Liver (tissue), 7 donors: ENCODE measurements at regions not wholly inside any gene's neighbourhood (a gene's known extent, or its start where the extent isn't known, plus 50 kb on each side); places are given as distances from the start of the nearest gene placed in this dataset.

Source experiments
- DNase-seq: peaks from one replicate; pipeline ENCODE4 v3.0.0-alpha.2; 2017; ENCODE audit warnings: low spot score
- H3K27ac ChIP-seq, 2 donors: one replicate each; pipeline ENCODE4 v1.7.0; 2013; ENCODE audit warnings: inconsistent platforms in 2 of 2, low read length in 2 of 2, control low read depth in 1 of 2, low read depth in 1 of 2, mild to moderate bottlenecking in 1 of 2
- H3K27me3 ChIP-seq, 4 donors: one replicate each; pipeline versions ENCODE4 v1.6.1 to v1.7.0; 2013; ENCODE audit warnings: low read length in 3 of 4, inconsistent platforms in 1 of 4, mild to moderate bottlenecking in 1 of 4, moderate library complexity in 1 of 4; ENCODE audit not compliant: control insufficient read depth in 4 of 4, insufficient read depth in 4 of 4
- H3K36me3 ChIP-seq, 4 donors: one replicate each; pipeline versions ENCODE4 v1.6.1 to v1.7.0; 2013; ENCODE audit warnings: low read length in 3 of 4, mild to moderate bottlenecking in 3 of 4, low read depth in 1 of 4, moderate library complexity in 1 of 4; ENCODE audit not compliant: control insufficient read depth in 4 of 4, insufficient read depth in 3 of 4
- H3K4me1 ChIP-seq, 4 donors: one replicate each; pipeline versions ENCODE4 v1.6.1 to v1.7.0; 2013; ENCODE audit warnings: low read length in 3 of 4, mild to moderate bottlenecking in 3 of 4, moderate library complexity in 1 of 4; ENCODE audit not compliant: control insufficient read depth in 4 of 4, insufficient read depth in 4 of 4
- H3K4me3 ChIP-seq, 3 donors: one replicate each; pipeline versions ENCODE4 v1.6.1 to v1.7.0; 2013; ENCODE audit warnings: low read length in 3 of 3, control low read depth in 1 of 3, low read depth in 1 of 3, mild to moderate bottlenecking in 1 of 3
- H3K9ac ChIP-seq, 2 donors: one replicate each; pipeline ENCODE4 v1.7.0; 2013; ENCODE audit warnings: low read length in 2 of 2, mild to moderate bottlenecking in 2 of 2, moderate library complexity in 2 of 2, control low read depth in 1 of 2, low read depth in 1 of 2
- H3K9me3 ChIP-seq, 4 donors: one replicate each; pipeline versions ENCODE4 v1.6.1 to v1.7.0; 2013; ENCODE audit warnings: low read length in 3 of 4; ENCODE audit not compliant: control insufficient read depth in 4 of 4
- ATF3 ChIP-seq: IDR thresholded peaks from 2 replicates; pipeline ENCODE4 v1.6.1; 2016; ENCODE audit warnings: antibody characterized with exemption
- EGR1 ChIP-seq, 2 donors: IDR thresholded peaks; 2 replicates each; pipeline ENCODE4 v1.6.1; 2016 to 2018; ENCODE audit warnings: antibody characterized with exemption in 2 of 2, low read depth in 2 of 2
- FOXA1 ChIP-seq: IDR thresholded peaks from 2 replicates; pipeline ENCODE4 v1.6.1; 2016; ENCODE audit warnings: antibody characterized with exemption
- FOXA2 ChIP-seq: IDR thresholded peaks from 2 replicates; pipeline ENCODE4 v1.6.1; 2016; ENCODE audit warnings: antibody characterized with exemption
- GABPA ChIP-seq, 2 donors: IDR thresholded peaks in 1 of 2; conservative IDR thresholded peaks in 1 of 2; 2 replicates each; pipeline ENCODE4 v1.6.1; 2016; ENCODE audit warnings: antibody characterized with exemption in 2 of 2, mild to moderate bottlenecking in 1 of 2, moderate library complexity in 1 of 2
- HNF4A ChIP-seq, 2 donors: conservative IDR thresholded peaks; 2 replicates each; pipeline ENCODE4 v1.6.1; 2016; ENCODE audit warnings: antibody characterized with exemption in 2 of 2, mild to moderate bottlenecking in 2 of 2
- HNF4G ChIP-seq: IDR thresholded peaks from 2 replicates; pipeline ENCODE4 v1.6.1; 2016; ENCODE audit warnings: antibody characterized with exemption
- NR2F2 ChIP-seq: IDR thresholded peaks from 2 replicates; pipeline ENCODE4 v1.6.1; 2016; ENCODE audit warnings: antibody characterized with exemption
- RAD21 ChIP-seq, 2 donors: IDR thresholded peaks; 2 replicates each; pipeline ENCODE4 v1.6.1; 2016; ENCODE audit warnings: antibody characterized with exemption in 2 of 2, mild to moderate bottlenecking in 2 of 2
- REST ChIP-seq: IDR thresholded peaks from 2 replicates; pipeline ENCODE4 v1.6.1; 2016; ENCODE audit warnings: antibody characterized with exemption, mild to moderate bottlenecking
- RXRA ChIP-seq, 2 donors: IDR thresholded peaks; 2 replicates each; pipeline ENCODE4 v1.6.1; 2017 to 2018; ENCODE audit warnings: antibody characterized with exemption in 2 of 2, mild to moderate bottlenecking in 1 of 2
- SP1 ChIP-seq: IDR thresholded peaks from 2 replicates; pipeline ENCODE4 v1.6.1; 2018; ENCODE audit warnings: antibody characterized with exemption, mild to moderate bottlenecking
- YY1 ChIP-seq: IDR thresholded peaks from 2 replicates; pipeline ENCODE4 v1.6.1; 2016; ENCODE audit warnings: antibody characterized with exemption, mild to moderate bottlenecking
- ZBTB33 ChIP-seq: IDR thresholded peaks from 2 replicates; pipeline ENCODE4 v1.6.1; 2016; ENCODE audit warnings: antibody characterized with exemption
- WGBS: extraction: QIAGEN DNeasy Blood & Tissue Kit; methylation state at CpG from one replicate; pipeline ENCODE4 v1.1.7; 2013; 5-methylcytosine and 5-hydroxymethylcytosine counted together
- donor health status: healthy.
- donor health status: healthy.
- donor health status: healthy.
- donor health status: healthy.

GRCh38 chr10:59012839-59013238 lies 163.6 kb upstream of the PHYHIPL start:
- Histone ChIP-seq H3K9me3 (no peaks in the 10 kb centered on the region), H3K27ac (no peak overlapping the region), H3K4me1 (peaks cover 4 to 12% (median 7%) of the 10 kb centered on the region in 4 donors), H3K4me3 (no peak overlapping the region), H3K27me3 (no peaks in the 10 kb centered on the region), H3K9ac (no peak overlapping the region), H3K36me3 (no peaks in the 10 kb centered on the region)
- DNase-seq, result no peak
- WGBS, result 83% methylated on average over 3 of the region's 3 CpGs
- no peak for TF ChIP-seq YY1
- TF ChIP-seq ZBTB33, result no peak
- TF ChIP-seq RAD21 (IDR thresholded peaks at IDR 0.05), result no peak
- TF ChIP-seq ATF3, result no peak
- no peak for TF ChIP-seq SP1
- no peak for TF ChIP-seq REST
- no peak for TF ChIP-seq FOXA1
- no peak for TF ChIP-seq RXRA (IDR thresholded peaks at IDR 0.05)
- no peak for TF ChIP-seq NR2F2
- no peak for TF ChIP-seq FOXA2
- no peak for TF ChIP-seq GABPA (IDR thresholded peaks at IDR 0.05 in 1 of 2, conservative IDR thresholded peaks at IDR 0.05 in 1 of 2)

GRCh38 chr10:59016043-59016442 lies 160.4 kb upstream of the PHYHIPL start:
- H3K4me1 ChIP-seq, result peaks cover 0 to 6% (median 3%) of the 10 kb centered on the region in 4 donors
- no peaks in the 10 kb centered on the region for H3K9me3 ChIP-seq
- TF ChIP-seq REST (no peak), FOXA1 (no peak), SP1 (no peak), RAD21 (IDR thresholded peaks at IDR 0.05) (no peak), RXRA (IDR thresholded peaks at IDR 0.05) (no peak), YY1 (no peak), HNF4G (no peak), GABPA (IDR thresholded peaks at IDR 0.05 in 1 of 2, conservative IDR thresholded peaks at IDR 0.05 in 1 of 2) (no peak), EGR1 (IDR thresholded peaks at IDR 0.05; ENCODE audit: low read depth in 2 of 2) (no peak), HNF4A (conservative IDR thresholded peaks at IDR 0.05) (no peak)
- 79% methylated on average over 4 of the region's 4 CpGs for WGBS
- DNase-seq, result no peak
- no peak overlapping the region for H3K9ac ChIP-seq
- H3K36me3 ChIP-seq, result no peaks in the 10 kb centered on the region
- no peaks in the 10 kb centered on the region for H3K27me3 ChIP-seq
- H3K4me3 ChIP-seq, result no peak overlapping the region
- no peak overlapping the region for H3K27ac ChIP-seq
